Ovary (tissue), 7 donors: ENCODE measurements at regions not wholly inside any gene's neighbourhood (a gene's known extent, or its start where the extent isn't known, plus 50 kb on each side); places are given as distances from the start of the nearest gene placed in this dataset.

ENCODE experiments used
- DNase-seq, 5 donors: peaks; one replicate each; pipeline ENCODE4 v3.0.0-alpha.2; 2019 to 2020
- H3K27ac ChIP-seq, 2 donors: fragments of 200-600 bp; one replicate each; pipeline versions ENCODE4 v1.5.1 to v1.8.0; 2019 to 2022
- H3K27me3 ChIP-seq: fragments of 200-600 bp; one replicate; pipeline ENCODE4 v1.8.0; 2022
- H3K36me3 ChIP-seq: fragments of 200-600 bp; sonication (generic); one replicate; pipeline ENCODE4 v1.5.1; 2019
- H3K4me1 ChIP-seq: one replicate; pipeline ENCODE4 v1.8.1; 2013; ENCODE audit warnings: mild to moderate bottlenecking, moderate library complexity; ENCODE audit not compliant: insufficient read depth
- H3K4me3 ChIP-seq: fragments of 200-600 bp; sonication (generic); one replicate; pipeline ENCODE4 v1.5.1; 2017
- H3K9me3 ChIP-seq, 2 donors: fragments of 200-600 bp in 1 of 2; sonication (generic) in 1 of 2; one replicate each; pipeline versions ENCODE4 v1.5.1 to v1.8.1; 2013 to 2019; ENCODE audit warnings: mild to moderate bottlenecking in 1 of 2, moderate library complexity in 1 of 2
- CTCF ChIP-seq, 3 donors: fragments of 450-650 bp in 2 of 3; fragments of 200-600 bp in 1 of 3; IDR thresholded peaks; one replicate each; pipeline versions ENCODE4 v1.5.1 to v1.8.0; 2016 to 2022; ENCODE audit warnings: antibody characterized with exemption in 3 of 3, mild to moderate bottlenecking in 1 of 3
- EP300 ChIP-seq: sonication (generic); formaldehyde crosslinking; IDR thresholded peaks from one replicate; pipeline ENCODE4 v1.6.1; 2017; ENCODE audit warnings: antibody characterized with exemption
- POLR2A ChIP-seq: fragments of 450-650 bp; IDR thresholded peaks from one replicate; pipeline ENCODE4 v1.6.1; 2017; ENCODE audit warnings: antibody characterized with exemption, mild to moderate bottlenecking, moderate library complexity
- WGBS, 3 donors: extraction: QIAGEN DNeasy Blood & Tissue Kit in 1 of 3; methylation state at CpG; one replicate each; pipeline versions ENCODE4 v1.1.5 to v1.1.7; 2013 to 2017; 5-methylcytosine and 5-hydroxymethylcytosine counted together
- intact Hi-C, 4 donors: fragments of 100-400 bp; cut with DNase I; formaldehyde crosslinking; loops; one replicate each; pipeline versions ENCODE4 v1.11.0 to v1.15.1; 2022 to 2023
- donor health status: DM: no; HTN: no; CAD: no; lungs with moderate emphysema.
- donor health status: DM: no; HTN: no; CAD: no.
- donor health status: Bipolar disorder and iron deficiency.
- donor health status: DM: no; HTN: no; CAD: no.
- donor health status: DM: yes; HTN: yes; CAD: no.

DNA sequence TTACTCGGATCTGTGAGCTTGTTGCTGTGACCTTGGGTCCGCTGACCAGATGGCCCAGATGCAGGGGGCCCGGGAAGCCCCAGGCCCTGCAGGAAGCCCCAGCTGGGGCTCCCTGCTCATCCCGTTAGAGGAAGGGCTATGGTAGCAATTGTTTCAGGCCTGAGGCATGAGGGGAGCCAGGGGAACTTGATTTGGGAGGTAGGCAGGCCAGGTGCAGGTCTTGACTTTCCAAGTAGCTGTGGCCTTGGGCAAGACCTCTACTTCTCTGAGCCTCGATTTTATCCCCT lies 55.0 kb upstream of the CXCL12 start:
- H3K27me3 ChIP-seq = no peaks in the 10 kb centered on the region
- no peaks in the 10 kb centered on the region for H3K9me3 ChIP-seq
- H3K27ac ChIP-seq = no peak overlapping the region
- no peak overlapping the region for H3K4me3 ChIP-seq
- intact Hi-C loops = no loop called here
- WGBS, 3 donors = 46 to 74% (median 65%) methylated on average over 5 of the region's 5 CpGs
- no peak for TF ChIP-seq POLR2A
- TF ChIP-seq EP300 = no peak
- no peak for TF ChIP-seq CTCF (IDR thresholded peaks at IDR 0.05)
- DNase-seq = no peak
- no peaks in the 10 kb centered on the region for H3K4me1 ChIP-seq
- H3K36me3 ChIP-seq = no peaks in the 10 kb centered on the region

DNA sequence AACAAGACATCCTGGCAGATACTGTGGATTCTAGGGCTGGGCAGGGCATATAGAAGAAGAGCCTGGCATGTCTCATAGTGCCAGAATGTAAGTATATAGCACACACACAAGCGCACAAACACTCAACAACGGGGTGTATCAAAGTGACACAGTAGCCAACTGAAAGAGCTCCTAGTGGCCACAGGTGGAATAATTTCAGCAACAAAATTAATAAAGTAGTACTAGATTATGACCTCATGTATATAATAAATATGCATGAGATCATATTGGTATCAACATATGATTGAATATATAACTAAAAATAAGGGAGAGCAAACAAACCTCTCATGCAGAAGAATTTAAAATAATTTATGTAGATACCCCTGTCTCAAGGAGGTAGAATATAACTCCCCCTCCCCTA lies 72.4 kb upstream of the CXCL12 start:
- intact Hi-C loops = no loop called here
- H3K9me3 ChIP-seq = no peaks in the 10 kb centered on the region
- peaks cover 13% of the 10 kb centered on the region for H3K4me1 ChIP-seq
- H3K4me3 ChIP-seq = no peak overlapping the region
- WGBS, 3 donors = 90 to 93% (median 91%) methylated on average over 2 of the region's 2 CpGs
- no peak overlapping the region for H3K27ac ChIP-seq
- TF ChIP-seq EP300 (no peak), POLR2A (no peak), CTCF (IDR thresholded peaks at IDR 0.05) (no peak)
- no peak for DNase-seq
- H3K36me3 ChIP-seq = no peaks in the 10 kb centered on the region
- no peaks in the 10 kb centered on the region for H3K27me3 ChIP-seq

GRCh38 chr10:44458671-44459413 lies 73.9 kb upstream of the CXCL12 start:
- WGBS, 3 donors = 28 to 59% (median 38%) methylated on average over 7 of the region's 7 CpGs
- intact Hi-C loops = no loop called here
- Histone ChIP-seq H3K27ac (no peak overlapping the region), H3K4me3 (no peak overlapping the region), H3K9me3 (no peaks in the 10 kb centered on the region), H3K4me1 (peaks cover 13% of the 10 kb centered on the region), H3K27me3 (no peaks in the 10 kb centered on the region), H3K36me3 (no peaks in the 10 kb centered on the region)
- no peak for TF ChIP-seq CTCF (IDR thresholded peaks at IDR 0.05)
- TF ChIP-seq EP300 = no peak
- no peak for TF ChIP-seq POLR2A
- DNase-seq = peak in 2 of 5 donors; percentile 41 to 53

GRCh38 chr10:44459671-44460070 lies 74.8 kb upstream of the CXCL12 start:
- Histone ChIP-seq H3K27me3 (no peaks in the 10 kb centered on the region), H3K36me3 (no peaks in the 10 kb centered on the region), H3K9me3 (no peaks in the 10 kb centered on the region), H3K4me3 (no peak overlapping the region), H3K4me1 (peaks cover 13% of the 10 kb centered on the region), H3K27ac (peak overlapping the region in 1 of 2 donors; percentile 51)
- DNase-seq = no peak
- no peak for TF ChIP-seq POLR2A
- intact Hi-C loops = no loop called here
- WGBS, 3 donors = 8 to 25% (median 9%) methylated on average over 2 of the region's 2 CpGs

DNA sequence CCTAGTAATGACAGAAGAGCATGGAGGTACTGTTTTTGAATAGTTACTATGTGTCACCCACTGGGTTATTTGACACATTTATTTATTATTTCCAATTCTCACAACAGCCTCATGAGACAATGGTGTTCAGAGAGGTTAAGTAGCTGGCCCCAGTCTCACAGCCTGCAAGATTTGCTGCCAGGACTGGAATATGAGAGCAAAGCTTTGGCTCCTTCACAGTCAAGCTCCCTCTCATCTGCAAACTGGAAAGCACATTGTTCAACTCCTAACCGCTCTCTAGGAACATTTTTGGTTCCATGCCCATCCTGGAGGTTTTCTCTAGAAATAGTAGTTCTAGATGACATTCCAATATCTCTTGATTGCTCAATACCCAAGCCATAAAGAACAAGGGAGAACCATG lies 75.5 kb upstream of the CXCL12 start:
- Histone ChIP-seq H3K36me3 (no peaks in the 10 kb centered on the region), H3K27ac (peak overlapping the region in 1 of 2 donors; percentile 51), H3K9me3 (no peaks in the 10 kb centered on the region), H3K4me3 (no peak overlapping the region), H3K4me1 (peaks cover 13% of the 10 kb centered on the region), H3K27me3 (no peaks in the 10 kb centered on the region)
- DNase-seq = no peak
- intact Hi-C loops = no loop called here
- TF ChIP-seq EP300 (no peak), POLR2A (no peak), CTCF (IDR thresholded peaks at IDR 0.05) (no peak)
- 66 to 84% (median 71%) methylated on average over 1 of the region's 1 CpG for WGBS, 3 donors
